Activated T-cell treated with anti-CD3 and anti-CD28 coated beads, Interleukin-2, amount 50 U/mL, for 72 hours (primary cell): ENCODE measurements at regions not wholly inside any gene's neighbourhood (a gene's known extent, or its start where the extent isn't known, plus 50 kb on each side); places are given as distances from the start of the nearest gene placed in this dataset.

Experiments
- ATAC-seq, 2 donors: fragments of 150-1000 bp; cut with Tn5 transposase; replicated peaks in 1 of 2; 2 replicates each; pipeline ENCODE4 v1.10.0; 2021; ENCODE audit warnings: moderate library complexity in 2 of 2, mild to moderate bottlenecking in 1 of 2
- DNase-seq, 2 donors: peaks; one replicate each; pipeline ENCODE4 v3.0.0; 2021 to 2022; ENCODE audit warnings: mixed read lengths in 1 of 2
- H3K27ac Mint-ChIP-seq: one replicate; pipeline ENCODE4 v1.8.0; 2022; ENCODE audit warnings: mild to moderate bottlenecking, moderate library complexity, mixed read lengths
- H3K27me3 Mint-ChIP-seq: one replicate; pipeline ENCODE4 v1.8.0; 2022; ENCODE audit warnings: low read depth, mixed read lengths
- H3K36me3 Mint-ChIP-seq, 2 donors: one replicate each; pipeline ENCODE4 v1.8.0; 2022; ENCODE audit warnings: mixed read lengths in 2 of 2, mild to moderate bottlenecking in 1 of 2; ENCODE audit not compliant: insufficient read depth in 2 of 2
- H3K4me1 Mint-ChIP-seq: one replicate; pipeline ENCODE4 v1.8.0; 2022; ENCODE audit warnings: low read depth, mixed read lengths
- H3K4me3 Mint-ChIP-seq, 2 donors: one replicate each; pipeline ENCODE4 v1.8.0; 2022; ENCODE audit warnings: mild to moderate bottlenecking in 2 of 2, mixed read lengths in 2 of 2, moderate library complexity in 2 of 2
- H3K9me3 Mint-ChIP-seq, 2 donors: one replicate each; pipeline ENCODE4 v1.8.0; 2022; ENCODE audit warnings: mixed read lengths in 2 of 2

DNA sequence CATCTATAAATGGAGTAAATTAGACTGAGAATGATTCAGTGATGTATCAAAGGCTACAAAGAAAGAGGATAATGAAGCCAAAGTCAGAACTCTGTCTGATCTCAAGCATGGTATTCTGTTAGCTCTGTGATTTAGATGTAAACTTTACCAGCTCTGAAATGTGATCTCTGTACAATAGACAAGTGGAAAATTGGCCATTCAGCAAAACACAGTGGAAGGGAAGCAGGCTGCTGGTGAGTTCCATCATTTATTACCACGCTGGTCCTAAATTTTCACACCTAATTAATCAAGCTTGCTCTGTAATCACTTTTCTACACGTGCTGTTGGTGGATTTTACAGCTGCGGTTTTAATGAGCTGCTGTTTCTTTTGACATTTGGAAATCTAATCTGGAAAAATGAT lies 145.1 kb upstream of the OPCML start:
- H3K27me3 Mint-ChIP-seq, result no peaks in the 10 kb centered on the region
- H3K9me3 Mint-ChIP-seq, result peaks cover 3 to 4% of the 10 kb centered on the region in 2 donors
- no peaks in the 10 kb centered on the region for H3K4me1 Mint-ChIP-seq
- no peak overlapping the region for H3K4me3 Mint-ChIP-seq
- no peaks in the 10 kb centered on the region for H3K36me3 Mint-ChIP-seq
- DNase-seq (no peak), ATAC-seq (no peak)
- no peak overlapping the region for H3K27ac Mint-ChIP-seq

DNA sequence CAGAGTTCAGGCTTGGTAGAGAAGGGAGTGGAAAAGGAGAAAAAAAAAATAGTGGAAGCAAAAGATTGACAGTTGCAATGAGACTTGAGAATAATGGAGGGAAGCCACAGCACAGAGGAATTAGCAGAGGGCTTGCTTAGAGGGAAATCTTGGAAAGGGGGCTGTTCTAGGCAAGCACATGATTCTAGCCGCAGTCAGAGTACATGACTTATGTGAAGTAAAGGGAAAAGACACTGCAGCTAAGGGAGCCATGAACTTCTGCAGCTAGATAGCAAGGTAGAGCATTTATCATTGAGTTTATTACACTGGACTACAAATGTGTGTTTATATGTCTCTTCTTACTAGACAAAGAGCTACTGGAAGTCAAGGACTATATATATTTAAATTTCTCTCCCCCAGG lies 144.0 kb upstream of the OPCML start:
- H3K27ac Mint-ChIP-seq, result no peak overlapping the region

DNA sequence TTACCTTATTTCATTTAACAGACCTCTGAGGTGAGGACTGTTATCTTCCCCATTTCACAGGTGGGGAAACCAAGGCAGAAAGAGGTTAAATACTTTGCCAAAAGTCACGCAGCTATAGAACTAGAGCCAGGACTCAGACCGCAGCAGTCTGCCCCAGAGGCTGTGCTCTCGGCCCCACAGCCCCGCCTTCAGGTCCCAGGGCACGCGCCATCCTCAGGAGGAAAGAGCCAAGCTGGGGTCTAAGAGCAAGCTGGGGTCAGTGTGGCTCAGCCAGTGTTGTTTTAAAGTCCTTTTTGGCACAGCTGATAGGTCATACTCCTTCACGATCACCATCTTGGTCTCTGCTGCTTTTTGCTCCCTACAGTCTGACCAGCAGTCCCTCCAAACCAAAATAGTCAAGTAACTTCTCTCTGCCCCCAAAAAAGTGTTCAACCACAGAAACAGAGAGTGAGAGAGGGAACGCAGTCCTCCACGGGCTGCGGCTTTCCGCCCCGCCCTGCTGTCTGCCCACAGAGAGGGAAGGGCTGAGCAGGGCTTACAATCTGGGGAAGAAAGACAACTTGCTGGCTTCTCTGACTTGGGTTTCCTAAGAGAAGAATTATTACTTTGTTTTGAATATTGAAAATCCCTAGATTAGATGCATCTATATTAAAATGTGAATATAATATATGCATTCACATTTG lies 137.2 kb upstream of the OPCML start:
- no peak for ATAC-seq
- Mint-ChIP-seq H3K4me1 (no peaks in the 10 kb centered on the region), H3K27ac (no peak overlapping the region), H3K36me3 (no peaks in the 10 kb centered on the region), H3K4me3 (no peak overlapping the region), H3K27me3 (no peaks in the 10 kb centered on the region), H3K9me3 (no peaks in the 10 kb centered on the region)
- no peak for DNase-seq

More for the DNA sequence above, 144.0 kb upstream of the OPCML start:
- Mint-ChIP-seq H3K4me1 (no peaks in the 10 kb centered on the region), H3K4me3 (no peak overlapping the region), H3K9me3 (peaks cover 3 to 4% of the 10 kb centered on the region in 2 donors), H3K36me3 (no peaks in the 10 kb centered on the region), H3K27me3 (no peaks in the 10 kb centered on the region)
- ATAC-seq (no peak), DNase-seq (no peak)

DNA sequence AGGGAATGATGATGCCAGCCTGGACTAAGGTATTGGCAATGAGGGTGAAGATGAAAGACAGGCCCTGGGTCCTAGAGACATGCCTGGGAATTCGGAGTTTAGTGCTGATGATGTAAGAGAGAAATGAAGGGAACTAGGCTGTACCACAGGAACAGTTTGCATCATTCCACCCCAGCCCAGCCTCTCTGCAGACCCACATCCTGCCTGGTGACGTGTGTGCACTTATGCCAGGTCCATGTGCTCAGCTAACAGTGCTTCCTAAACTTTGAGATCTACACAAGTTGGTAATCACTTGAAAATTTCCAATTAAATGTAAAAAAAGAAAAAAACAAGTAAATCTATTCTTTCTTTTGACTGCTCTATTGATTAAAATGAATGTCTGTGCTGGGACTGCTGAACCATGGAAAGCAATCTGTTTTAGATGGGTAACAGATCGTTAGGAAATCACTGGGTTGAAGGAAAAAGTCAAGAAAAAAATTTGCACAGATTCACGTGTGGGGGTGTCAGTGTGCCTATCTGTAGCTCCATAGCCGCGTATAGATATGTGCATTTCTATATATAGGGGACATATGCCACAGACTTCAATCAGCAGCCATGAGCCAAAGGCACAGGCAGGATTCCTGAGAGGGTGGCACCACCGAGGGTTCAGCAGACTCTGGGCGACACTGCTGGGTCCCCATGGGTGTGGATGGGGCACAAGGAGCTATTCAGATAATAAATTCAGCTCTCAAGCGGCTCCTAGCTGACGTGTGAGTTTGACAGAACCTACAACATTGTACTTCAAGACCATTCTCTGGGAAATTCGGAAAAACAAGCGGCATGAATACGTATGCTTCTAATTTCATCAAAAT lies 131.1 kb upstream of the OPCML start:
- Mint-ChIP-seq H3K27ac (no peak overlapping the region), H3K4me3 (no peak overlapping the region), H3K27me3 (no peaks in the 10 kb centered on the region), H3K9me3 (no peaks in the 10 kb centered on the region), H3K36me3 (no peaks in the 10 kb centered on the region), H3K4me1 (no peaks in the 10 kb centered on the region)
- DNase-seq, result no peak
- ATAC-seq, result no peak

DNA sequence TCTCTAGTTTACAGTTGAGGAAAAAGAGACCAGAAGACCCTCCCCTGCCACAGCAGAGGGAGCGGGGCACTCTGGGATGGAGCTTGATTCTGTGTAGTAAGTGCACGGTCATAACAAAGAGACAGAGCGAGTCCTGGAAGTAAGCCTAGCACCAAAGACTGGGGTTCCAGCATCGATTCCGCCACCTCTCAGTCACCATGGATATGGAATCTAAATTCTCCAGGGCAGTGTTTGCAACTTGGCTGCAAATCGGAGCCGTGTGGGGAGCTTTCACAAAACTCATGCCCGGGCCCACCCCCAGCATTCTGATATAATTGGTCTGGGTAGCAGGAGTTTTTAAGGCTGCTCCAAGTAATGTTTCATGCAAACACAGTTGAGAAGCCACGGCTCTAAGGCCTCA lies 129.5 kb upstream of the OPCML start:
- no peak overlapping the region for H3K27ac Mint-ChIP-seq
- H3K4me3 Mint-ChIP-seq, result no peak overlapping the region
- H3K9me3 Mint-ChIP-seq, result no peaks in the 10 kb centered on the region
- H3K36me3 Mint-ChIP-seq, result no peaks in the 10 kb centered on the region
- ATAC-seq, result no peak
- H3K4me1 Mint-ChIP-seq, result no peaks in the 10 kb centered on the region
- peaks cover 6% of the 10 kb centered on the region for H3K27me3 Mint-ChIP-seq
- DNase-seq, result no peak

DNA sequence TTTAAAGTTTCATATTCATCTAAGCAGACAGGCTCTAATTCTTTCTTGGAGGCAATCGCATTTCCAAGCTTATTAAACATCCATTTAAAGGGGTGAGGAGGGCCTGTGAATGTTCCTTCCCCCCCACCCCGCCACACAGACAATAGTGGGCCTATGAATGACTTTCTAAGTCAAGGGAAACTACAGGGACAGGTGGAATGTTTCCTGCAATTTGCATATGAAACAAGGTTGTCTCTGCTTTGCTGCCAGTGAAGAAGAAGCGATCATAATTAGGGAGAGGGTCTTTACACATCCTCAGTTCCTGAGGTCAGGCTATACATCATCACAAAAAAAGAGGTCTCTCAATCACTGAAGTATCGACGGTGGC lies 127.9 kb upstream of the OPCML start:
- ATAC-seq (no peak), DNase-seq (no peak)
- Mint-ChIP-seq H3K36me3 (no peaks in the 10 kb centered on the region), H3K4me3 (no peak overlapping the region), H3K27ac (no peak overlapping the region), H3K4me1 (no peaks in the 10 kb centered on the region), H3K27me3 (peaks cover 6% of the 10 kb centered on the region), H3K9me3 (peaks cover 0 to 1% of the 10 kb centered on the region in 2 donors)

DNA sequence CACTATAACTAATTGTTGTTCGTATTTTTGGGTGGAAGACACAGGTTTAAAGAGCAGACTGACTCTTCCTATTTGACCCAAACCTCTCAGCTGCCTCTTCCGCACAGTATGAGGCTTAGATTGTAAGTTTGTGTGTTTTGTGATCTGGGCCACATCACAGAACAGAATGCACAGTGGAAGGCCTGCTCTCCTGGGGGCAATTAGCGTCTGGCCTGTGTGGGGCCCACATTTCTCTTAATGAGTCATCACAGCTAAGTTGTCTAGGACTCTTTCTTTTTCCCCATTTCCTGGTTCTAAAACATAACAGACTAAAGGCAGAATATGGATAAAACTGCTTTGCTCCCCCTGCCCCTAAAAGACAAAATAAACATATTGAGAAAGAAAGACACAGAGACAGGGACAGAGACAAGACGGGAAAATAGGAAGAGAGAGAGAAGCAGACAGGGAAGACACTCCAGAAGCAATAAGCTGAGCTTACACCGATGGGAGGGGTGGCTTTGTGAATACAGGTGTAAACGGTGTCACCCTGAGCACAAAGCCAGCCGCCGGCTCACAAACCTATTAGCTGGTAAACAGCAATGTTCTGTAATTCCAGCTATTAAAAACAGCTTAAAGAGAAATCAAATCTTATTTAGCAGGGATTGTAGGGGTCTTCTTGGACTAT lies 127.4 kb upstream of the OPCML start:
- H3K9me3 Mint-ChIP-seq, result peaks cover 0 to 1% of the 10 kb centered on the region in 2 donors
- DNase-seq, result no peak
- H3K36me3 Mint-ChIP-seq, result no peaks in the 10 kb centered on the region
- no peaks in the 10 kb centered on the region for H3K4me1 Mint-ChIP-seq
- peaks cover 6% of the 10 kb centered on the region for H3K27me3 Mint-ChIP-seq
- ATAC-seq, result no peak
- no peak overlapping the region for H3K27ac Mint-ChIP-seq
- H3K4me3 Mint-ChIP-seq, result no peak overlapping the region

DNA sequence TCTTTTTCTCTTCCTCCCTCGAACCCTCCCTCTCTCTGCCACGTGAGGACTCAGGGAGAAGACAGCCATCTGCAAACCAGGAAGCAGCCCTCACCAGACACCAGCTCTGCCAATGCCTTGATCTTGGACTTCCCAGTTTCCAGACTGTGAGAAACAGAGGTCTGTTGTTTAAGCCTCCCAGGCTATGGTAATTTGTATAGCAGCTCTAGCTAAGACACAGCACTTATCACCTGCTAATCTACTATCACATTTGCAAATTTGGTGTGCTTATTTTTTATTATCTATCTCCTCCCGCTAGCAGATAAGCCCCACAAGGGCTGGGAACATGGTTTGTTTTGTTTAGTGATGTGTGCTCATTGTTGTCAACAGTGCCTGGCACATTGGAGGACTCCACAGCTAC lies 124.8 kb upstream of the OPCML start:
- Mint-ChIP-seq H3K36me3 (no peaks in the 10 kb centered on the region), H3K9me3 (peaks cover 0 to 1% of the 10 kb centered on the region in 2 donors)

DNA sequence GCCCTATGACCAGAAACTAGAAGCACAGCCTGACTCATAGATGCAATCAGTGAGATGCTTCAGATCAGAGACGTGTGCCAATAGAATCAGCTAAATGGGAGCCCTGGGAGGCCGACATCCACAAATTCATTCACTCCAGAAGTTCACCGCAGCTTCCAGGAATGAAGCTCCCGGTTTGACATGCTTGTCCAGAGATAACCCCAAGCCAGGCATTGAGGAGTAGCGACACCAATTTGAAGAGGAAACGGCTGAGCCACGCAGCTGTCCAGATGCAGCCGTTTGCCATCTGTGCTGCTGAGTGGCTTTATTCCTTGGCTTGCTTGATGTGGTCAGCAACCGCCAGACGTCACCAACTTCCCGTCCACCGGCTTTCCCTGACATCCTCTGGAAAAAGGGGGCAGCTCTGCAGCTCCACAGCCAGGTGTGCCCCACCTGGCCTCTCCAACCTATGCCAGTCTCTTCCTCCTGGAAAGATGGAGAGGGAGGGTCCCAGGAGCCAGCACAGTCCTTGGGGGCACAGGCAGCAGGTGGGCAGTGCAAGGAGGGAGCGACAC lies 123.9 kb upstream of the OPCML start:
- Mint-ChIP-seq H3K4me1 (no peaks in the 10 kb centered on the region), H3K36me3 (no peaks in the 10 kb centered on the region), H3K4me3 (no peak overlapping the region), H3K9me3 (peaks cover 0 to 1% of the 10 kb centered on the region in 2 donors), H3K27ac (no peak overlapping the region), H3K27me3 (peaks cover 6% of the 10 kb centered on the region)
- DNase-seq, result no peak
- ATAC-seq, result no peak

More for the DNA sequence above, 124.8 kb upstream of the OPCML start:
- H3K27me3 Mint-ChIP-seq, result peaks cover 6% of the 10 kb centered on the region
- no peak overlapping the region for H3K27ac Mint-ChIP-seq
- no peak for ATAC-seq
- DNase-seq, result no peak
- no peaks in the 10 kb centered on the region for H3K4me1 Mint-ChIP-seq
- H3K4me3 Mint-ChIP-seq, result no peak overlapping the region

DNA sequence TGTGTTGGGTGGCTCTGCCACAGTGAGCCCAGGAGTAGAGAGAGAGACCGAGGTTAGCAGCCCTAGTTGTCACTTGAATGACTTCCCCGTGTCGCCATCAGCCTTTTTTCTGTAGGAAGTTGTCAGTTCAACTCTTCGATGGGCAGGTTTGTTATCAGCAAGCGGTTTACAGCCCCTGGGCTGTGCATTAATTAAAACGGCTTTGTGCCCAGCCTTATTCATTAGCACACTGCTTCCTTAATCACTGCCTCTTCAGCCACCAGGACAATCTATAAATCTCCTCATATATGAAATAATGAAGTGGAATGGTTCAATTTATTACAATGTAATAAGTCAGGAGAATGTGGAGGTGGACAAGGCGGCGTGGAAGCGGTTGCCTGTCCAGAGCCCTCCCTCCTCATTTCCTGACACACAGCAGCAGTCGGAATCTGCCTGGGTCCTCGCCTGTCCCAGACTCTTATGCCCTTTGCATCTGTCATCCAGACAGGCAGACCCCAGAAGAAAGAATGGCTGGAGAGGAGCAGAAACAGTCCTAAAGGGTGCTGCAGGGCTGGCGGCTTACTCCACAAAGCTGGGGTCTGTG lies 122.4 kb upstream of the OPCML start:
- Mint-ChIP-seq H3K9me3 (peaks cover 0 to 1% of the 10 kb centered on the region in 2 donors), H3K4me3 (no peak overlapping the region), H3K4me1 (no peaks in the 10 kb centered on the region), H3K36me3 (no peaks in the 10 kb centered on the region), H3K27me3 (peaks cover 6% of the 10 kb centered on the region), H3K27ac (no peak overlapping the region)
- ATAC-seq, result no peak
- DNase-seq, result no peak

DNA sequence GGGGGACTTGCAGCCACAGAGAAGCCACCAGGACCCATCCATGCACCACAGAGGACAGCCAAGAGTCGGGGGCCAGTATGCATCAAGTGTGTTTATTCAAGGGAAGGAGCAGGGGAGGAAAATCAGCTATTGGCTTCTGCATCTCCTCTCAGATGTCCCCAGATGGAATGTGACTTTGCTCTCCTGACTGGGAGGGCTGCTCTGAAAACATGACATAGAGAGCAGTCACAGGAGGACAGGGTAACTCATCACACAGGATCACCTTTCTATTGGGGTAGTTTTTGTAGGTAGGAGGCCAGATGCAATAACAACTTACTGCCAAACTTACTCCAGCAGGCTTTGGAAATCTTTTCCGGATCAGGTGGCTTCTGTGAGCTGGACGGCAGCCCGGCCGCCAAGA lies 121.0 kb upstream of the OPCML start:
- ATAC-seq (no peak), DNase-seq (no peak)
- no peak overlapping the region for H3K4me3 Mint-ChIP-seq
- peaks cover 6% of the 10 kb centered on the region for H3K27me3 Mint-ChIP-seq
- no peaks in the 10 kb centered on the region for H3K36me3 Mint-ChIP-seq
- H3K9me3 Mint-ChIP-seq, result peaks cover 0 to 1% of the 10 kb centered on the region in 2 donors
- no peaks in the 10 kb centered on the region for H3K4me1 Mint-ChIP-seq
- H3K27ac Mint-ChIP-seq, result no peak overlapping the region

DNA sequence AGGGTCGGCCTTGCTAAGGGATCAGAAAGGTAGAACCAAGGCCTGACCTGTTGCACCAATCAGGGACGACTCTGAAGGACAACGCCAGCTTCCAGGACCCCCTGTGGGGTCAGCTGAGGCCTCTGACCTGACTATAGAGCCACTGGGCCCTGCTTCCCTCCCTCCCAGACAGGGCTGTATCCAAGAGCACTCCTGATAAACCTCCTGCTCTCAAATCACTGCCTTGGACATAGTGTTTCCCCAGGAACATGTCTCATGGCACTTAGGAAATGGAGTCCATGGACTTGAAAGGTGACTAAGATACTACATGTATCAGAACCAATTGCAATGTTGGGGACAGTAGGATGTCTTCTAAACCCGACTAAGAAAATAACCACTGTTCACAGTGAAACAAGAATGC lies 117.8 kb upstream of the OPCML start:
- Mint-ChIP-seq H3K4me1 (no peaks in the 10 kb centered on the region), H3K9me3 (peaks cover 2 to 4% of the 10 kb centered on the region in 2 donors), H3K4me3 (no peak overlapping the region), H3K36me3 (no peaks in the 10 kb centered on the region), H3K27ac (no peak overlapping the region), H3K27me3 (no peaks in the 10 kb centered on the region)
- ATAC-seq (no peak), DNase-seq (no peak)

DNA sequence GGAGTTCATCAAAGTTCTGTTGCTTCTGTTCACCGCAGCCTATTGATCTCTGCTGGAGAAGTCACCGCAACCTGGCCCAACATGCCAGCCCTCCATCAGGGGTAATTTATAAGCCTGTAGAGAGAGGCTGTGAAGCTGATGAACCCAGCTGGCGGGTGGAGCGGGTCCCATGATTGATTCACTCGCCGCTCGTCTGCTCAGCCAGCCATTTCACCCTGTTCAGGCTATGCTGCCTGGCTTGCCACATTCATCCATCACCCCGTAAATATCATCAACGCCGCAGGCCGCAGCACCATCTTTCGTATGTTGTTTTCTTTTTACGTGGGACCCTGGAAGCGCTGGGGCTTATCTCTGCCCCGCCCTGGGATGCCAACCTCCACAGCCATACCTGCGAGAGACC lies 116.7 kb upstream of the OPCML start:
- H3K4me1 Mint-ChIP-seq, result no peaks in the 10 kb centered on the region

More for the DNA sequence above, 116.7 kb upstream of the OPCML start:
- no peaks in the 10 kb centered on the region for H3K27me3 Mint-ChIP-seq
- peaks cover 2 to 4% of the 10 kb centered on the region in 2 donors for H3K9me3 Mint-ChIP-seq
- no peak overlapping the region for H3K4me3 Mint-ChIP-seq
- DNase-seq (no peak), ATAC-seq (no peak)
- no peak overlapping the region for H3K27ac Mint-ChIP-seq
- no peaks in the 10 kb centered on the region for H3K36me3 Mint-ChIP-seq
